CD14-positive monocyte (primary cell): ENCODE measurements at regions not wholly inside any gene's neighbourhood (a gene's known extent, or its start where the extent isn't known, plus 50 kb on each side); places are given as distances from the start of the nearest gene placed in this dataset.

ENCODE experiments used
- DNase-seq, 3 donors: peaks; one replicate each; pipeline ENCODE4 v3.0.0-alpha.2; 2011 to 2022
- H2AFZ ChIP-seq: 2 replicates; pipeline ENCODE4 v1.6.0; 2012; ENCODE audit warnings: mild to moderate bottlenecking, low read depth, low read length, inconsistent platforms; ENCODE audit not compliant: insufficient read depth, poor library complexity, severe bottlenecking
- H3K27ac ChIP-seq, 2 donors: 1 replicate in 1 of 2; 2 replicates in 1 of 2; pipeline ENCODE4 v1.5.1; 2012 to 2013; ENCODE audit warnings: low read length in 2 of 2, control low read depth in 1 of 2, inconsistent platforms in 1 of 2, low read depth in 1 of 2, mild to moderate bottlenecking in 1 of 2
- H3K27me3 ChIP-seq, 2 donors: one replicate each; pipeline versions ENCODE4 v1.6.0 to v1.6.1; 2011 to 2013; ENCODE audit warnings: low read length in 2 of 2; ENCODE audit not compliant: control insufficient read depth in 2 of 2, insufficient read depth in 2 of 2
- H3K36me3 ChIP-seq, 2 donors: replicated peaks in 1 of 2; 1 replicate in 1 of 2; 2 replicates in 1 of 2; pipeline versions ENCODE4 v1.5.1 to v1.6.1; 2012 to 2013; ENCODE audit warnings: low read length in 2 of 2, control low read depth in 1 of 2, inconsistent platforms in 1 of 2, mild to moderate bottlenecking in 1 of 2; ENCODE audit not compliant: insufficient read depth in 2 of 2, control insufficient read depth in 1 of 2
- H3K4me1 ChIP-seq, 2 donors: 1 replicate in 1 of 2; 2 replicates in 1 of 2; pipeline versions ENCODE4 v1.5.1 to v1.6.1; 2012 to 2013; ENCODE audit warnings: low read length in 2 of 2, control low read depth in 1 of 2, inconsistent platforms in 1 of 2, mild to moderate bottlenecking in 1 of 2, moderate library complexity in 1 of 2; ENCODE audit not compliant: insufficient read depth in 2 of 2, control insufficient read depth in 1 of 2
- H3K4me2 ChIP-seq: replicated peaks from 2 replicates; pipeline ENCODE3; 2012; ENCODE audit warnings: low read length, moderate library complexity, mild to moderate bottlenecking; ENCODE audit not compliant: poor library complexity, severe bottlenecking; ENCODE audit errors: extremely low read depth
- H3K4me3 ChIP-seq, 3 experiments: fragments of 200-600 bp in 1 of 3; sonication (generic) in 1 of 3; replicated peaks in 1 of 3; 1 replicate in 2 of 3; 2 replicates in 1 of 3; pipeline ENCODE4 v1.5.1; 2011 to 2013; ENCODE audit warnings: low read length in 3 of 3, mild to moderate bottlenecking in 3 of 3, control low read depth in 2 of 3, low read depth in 2 of 3, inconsistent platforms in 1 of 3, moderate library complexity in 1 of 3
- H3K79me2 ChIP-seq: 2 replicates; pipeline ENCODE4 v1.6.0; 2012; ENCODE audit warnings: mild to moderate bottlenecking, control low read depth, inconsistent platforms, low read length, moderate library complexity; ENCODE audit not compliant: insufficient read depth
- H3K9ac ChIP-seq: 2 replicates; pipeline ENCODE4 v1.6.0; 2017; ENCODE audit warnings: low read length, mild to moderate bottlenecking; ENCODE audit not compliant: insufficient read depth, poor library complexity, severe bottlenecking
- H3K9me3 ChIP-seq, 2 donors: replicated peaks in 1 of 2; 1 replicate in 1 of 2; 2 replicates in 1 of 2; pipeline versions ENCODE4 v1.5.1 to v1.6.1; 2012 to 2013; ENCODE audit warnings: low read length in 2 of 2, control low read depth in 1 of 2; ENCODE audit not compliant: control insufficient read depth in 1 of 2, insufficient read depth in 1 of 2
- H4K20me1 ChIP-seq: 2 replicates; pipeline ENCODE4 v1.6.0; 2012; ENCODE audit warnings: mild to moderate bottlenecking, low read length, control low read depth, moderate library complexity; ENCODE audit not compliant: insufficient read depth
- H3K27ac Mint-ChIP-seq, 7 donors: one replicate each; pipeline ENCODE4 v1.8.0; 2020; ENCODE audit warnings: mild to moderate bottlenecking in 7 of 7, mixed read lengths in 7 of 7, moderate library complexity in 6 of 7, inconsistent platforms in 2 of 7
- H3K27me3 Mint-ChIP-seq, 3 donors: one replicate each; pipeline ENCODE4 v1.8.0; 2021 to 2022; ENCODE audit warnings: low read depth in 3 of 3, mild to moderate bottlenecking in 3 of 3, mixed read lengths in 3 of 3, moderate library complexity in 3 of 3, inconsistent platforms in 1 of 3
- H3K36me3 Mint-ChIP-seq, 2 donors: one replicate each; pipeline ENCODE4 v1.8.0; 2020; ENCODE audit warnings: mixed read lengths in 2 of 2, inconsistent platforms in 1 of 2, mild to moderate bottlenecking in 1 of 2
- H3K4me1 Mint-ChIP-seq: one replicate; pipeline ENCODE4 v1.8.0; 2020; ENCODE audit warnings: mild to moderate bottlenecking, mixed read lengths
- H3K4me3 Mint-ChIP-seq, 2 donors: one replicate each; pipeline ENCODE4 v1.8.0; 2020; ENCODE audit warnings: mild to moderate bottlenecking in 2 of 2, mixed read lengths in 2 of 2, moderate library complexity in 1 of 2
- H3K9me3 Mint-ChIP-seq, 7 donors: one replicate each; pipeline ENCODE4 v1.8.0; 2020 to 2022; ENCODE audit warnings: mixed read lengths in 7 of 7, mild to moderate bottlenecking in 6 of 7, moderate library complexity in 6 of 7, inconsistent platforms in 2 of 7
- CTCF ChIP-seq: fragments of 200-600 bp; IDR thresholded peaks from one replicate; pipeline ENCODE4 v1.8.0; 2022; ENCODE audit warnings: antibody characterized with exemption, mild to moderate bottlenecking
- WGBS: methylation state at CpG from one replicate; pipeline ENCODE4 v1.1.5; 2013; ENCODE audit warnings: missing lambda C conversion rate; ENCODE audit not compliant: insufficient coverage; 5-methylcytosine and 5-hydroxymethylcytosine counted together
- intact Hi-C, 2 donors: fragments of 100-400 bp; cut with micrococcal nuclease; formaldehyde crosslinking; loops; one replicate each; pipeline versions ENCODE4 v1.15.0 to v1.15.1; 2023

- intact Hi-C loops: no loop called here
- TF ChIP-seq CTCF: no peak
Observed at GRCh38 chr9:135334953-135335460, 144.6 kb upstream of the PPP1R26 start.

GRCh38 chr9:135335691-135336181 lies 143.8 kb upstream of the PPP1R26 start:
- H3K79me2 ChIP-seq: no peaks in the 10 kb centered on the region
- H3K36me3 Mint-ChIP-seq: no peaks in the 10 kb centered on the region
- WGBS: 93% methylated on average over 11 of the region's 14 CpGs
- H3K36me3 ChIP-seq: no peaks in the 10 kb centered on the region
- no peak overlapping the region for H3K27ac ChIP-seq
- no peak overlapping the region for H3K9ac ChIP-seq
- peaks cover 0 to 2% (median 0%) of the 10 kb centered on the region in 7 donors for H3K9me3 Mint-ChIP-seq
- peaks cover 1 to 17% (median 14%) of the 10 kb centered on the region in 3 donors for H3K27me3 Mint-ChIP-seq
- intact Hi-C loops: no loop called here
- no peaks in the 10 kb centered on the region for H3K4me1 Mint-ChIP-seq
- H3K4me1 ChIP-seq: no peaks in the 10 kb centered on the region
- peaks cover 0 to 11% of the 10 kb centered on the region in 2 donors for H3K27me3 ChIP-seq
- no peak overlapping the region for H3K4me2 ChIP-seq
- H4K20me1 ChIP-seq: no peaks in the 10 kb centered on the region
- H3K4me3 ChIP-seq: no peak overlapping the region
- DNase-seq: no peak
- no peaks in the 10 kb centered on the region for H3K9me3 ChIP-seq
- no peak overlapping the region for H3K4me3 Mint-ChIP-seq
- H3K27ac Mint-ChIP-seq: no peak overlapping the region
- no peak overlapping the region for H2AFZ ChIP-seq
- no peak for TF ChIP-seq CTCF

More at GRCh38 chr9:135334953-135335460, 144.6 kb upstream of the PPP1R26 start:
- H3K4me1 ChIP-seq: no peaks in the 10 kb centered on the region
- no peaks in the 10 kb centered on the region for H4K20me1 ChIP-seq
- Mint-ChIP-seq H3K27ac (no peak overlapping the region), H3K4me1 (no peaks in the 10 kb centered on the region), H3K9me3 (peaks cover 0 to 2% (median 0%) of the 10 kb centered on the region in 7 donors), H3K36me3 (no peaks in the 10 kb centered on the region), H3K4me3 (no peak overlapping the region), H3K27me3 (peaks cover 1 to 11% (median 6%) of the 10 kb centered on the region in 3 donors)
- no peak overlapping the region for H2AFZ ChIP-seq
- H3K9ac ChIP-seq: no peak overlapping the region
- H3K27me3 ChIP-seq: peaks cover 0 to 4% of the 10 kb centered on the region in 2 donors
- H3K79me2 ChIP-seq: no peaks in the 10 kb centered on the region
- WGBS: 87% methylated on average over 6 of the region's 9 CpGs
- no peak overlapping the region for H3K27ac ChIP-seq
- no peaks in the 10 kb centered on the region for H3K36me3 ChIP-seq
- no peak overlapping the region for H3K4me2 ChIP-seq
- no peaks in the 10 kb centered on the region for H3K9me3 ChIP-seq
- no peak for DNase-seq
- H3K4me3 ChIP-seq: no peak overlapping the region
